ENCODE measurements at regions not wholly inside any gene's neighbourhood (a gene's known extent, or its start where the extent isn't known, plus 50 kb on each side); places are given as distances from the start of the nearest gene placed in this dataset.

DNA sequence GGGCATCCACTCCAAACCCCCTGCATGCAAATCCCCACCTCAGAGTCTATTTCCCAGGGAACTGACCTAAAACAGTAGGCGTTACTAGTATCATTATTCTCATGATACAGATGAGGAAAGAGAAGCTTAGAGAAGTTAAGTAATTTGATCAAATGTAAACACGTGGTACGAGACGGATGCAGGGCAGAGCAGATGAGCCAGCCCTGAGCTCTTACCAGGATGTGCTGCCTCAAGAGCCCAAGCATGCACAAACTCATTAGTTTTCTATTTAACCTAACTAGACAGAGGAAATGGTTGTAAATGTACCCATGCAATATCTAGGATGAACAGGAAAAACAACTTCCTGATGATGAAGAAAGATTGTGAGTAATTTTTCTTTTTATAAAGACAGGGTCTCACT lies 173.3 kb upstream of the RASSF8 start:
- Histone ChIP-seq H3K27me3 (replicated peaks in 1 of 7) (peaks cover 0 to 3% (median 0%) of the 10 kb centered on the region in 7 donors), H3K27ac (no peak overlapping the region), H3K4me1 (no peaks in the 10 kb centered on the region), H3K9me3 (no peaks in the 10 kb centered on the region), H3K36me3 (no peaks in the 10 kb centered on the region), H3K4me3 (no peak overlapping the region)
- WGBS, 5 donors = 27 to 49% (median 40%) methylated on average over 4 of the region's 4 CpGs
- TF ChIP-seq POLR2AphosphoS5 (IDR thresholded peaks at IDR 0.05) (no peak), POLR2A (IDR thresholded peaks at IDR 0.05) (no peak), CTCF (IDR thresholded peaks at IDR 0.05 in 8 of 11, conservative IDR thresholded peaks at IDR 0.05 in 3 of 11) (no peak)
- intact Hi-C loops (cut with DNase I; ENCODE audit: low total_unique reads) = no loop called here
- DNase-seq = no peak

GRCh38 chr12:25787701-25788100 lies 170.8 kb upstream of the RASSF8 start:
- Histone ChIP-seq H3K36me3 (no peaks in the 10 kb centered on the region), H3K9me3 (no peaks in the 10 kb centered on the region), H3K27ac (no peak overlapping the region), H3K4me3 (no peak overlapping the region), H3K4me1 (no peaks in the 10 kb centered on the region), H3K27me3 (replicated peaks in 1 of 7) (peaks cover 0 to 3% (median 0%) of the 10 kb centered on the region in 7 donors)
- TF ChIP-seq POLR2A (IDR thresholded peaks at IDR 0.05) (no peak), POLR2AphosphoS5 (IDR thresholded peaks at IDR 0.05) (no peak), CTCF (IDR thresholded peaks at IDR 0.05 in 8 of 11, conservative IDR thresholded peaks at IDR 0.05 in 3 of 11) (no peak)
- no peak for DNase-seq
- WGBS, 5 donors = 51 to 80% (median 71%) methylated on average over 2 of the region's 2 CpGs
- intact Hi-C loops (cut with DNase I; ENCODE audit: low total_unique reads) = no loop called here

GRCh38 chr12:25788707-25789442 lies 169.6 kb upstream of the RASSF8 start:
- DNase-seq = no peak
- no peaks in the 10 kb centered on the region for H3K4me1 ChIP-seq
- TF ChIP-seq CTCF (IDR thresholded peaks at IDR 0.05 in 8 of 11, conservative IDR thresholded peaks at IDR 0.05 in 3 of 11) = no peak
- 80 to 97% (median 81%) methylated on average over 1 of the region's 1 CpG for WGBS, 5 donors
- peak overlapping the region in 2 of 8 donors; percentile 6 to 17 for H3K27ac ChIP-seq
- intact Hi-C loops (cut with DNase I; ENCODE audit: low total_unique reads) = no loop called here
- no peaks in the 10 kb centered on the region for H3K9me3 ChIP-seq
- peaks cover 0 to 3% (median 0%) of the 10 kb centered on the region in 7 donors for H3K27me3 ChIP-seq (replicated peaks in 1 of 7)
- H3K36me3 ChIP-seq = no peaks in the 10 kb centered on the region
- H3K4me3 ChIP-seq = no peak overlapping the region

GRCh38 chr12:25789541-25789944 lies 168.9 kb upstream of the RASSF8 start:
- WGBS, 5 donors = 59 to 75% (median 67%) methylated on average over 4 of the region's 4 CpGs
- peak overlapping the region in 2 of 8 donors; percentile 6 to 17 for H3K27ac ChIP-seq
- no peak for TF ChIP-seq POLR2AphosphoS5 (IDR thresholded peaks at IDR 0.05)
- TF ChIP-seq POLR2A (IDR thresholded peaks at IDR 0.05) = no peak
- no peak for TF ChIP-seq CTCF (IDR thresholded peaks at IDR 0.05 in 8 of 11, conservative IDR thresholded peaks at IDR 0.05 in 3 of 11)
- no peaks in the 10 kb centered on the region for H3K4me1 ChIP-seq
- no peak for DNase-seq
- no peaks in the 10 kb centered on the region for H3K9me3 ChIP-seq
- H3K36me3 ChIP-seq = no peaks in the 10 kb centered on the region
- H3K27me3 ChIP-seq (replicated peaks in 1 of 7) = no peaks in the 10 kb centered on the region
- H3K4me3 ChIP-seq = no peak overlapping the region
- intact Hi-C loops (cut with DNase I; ENCODE audit: low total_unique reads) = no loop called here

Measured in spleen (tissue), 11 donors.